ENCODE measurements at regions not wholly inside any gene's neighbourhood (a gene's known extent, or its start where the extent isn't known, plus 50 kb on each side); places are given as distances from the start of the nearest gene placed in this dataset.
"Not testable (repeated sequence)": the region's sequence is repeated elsewhere in the genome, so short reads cannot be mapped to it uniquely, and the experiment has no call there.

- TF ChIP-seq, protein P1, sequence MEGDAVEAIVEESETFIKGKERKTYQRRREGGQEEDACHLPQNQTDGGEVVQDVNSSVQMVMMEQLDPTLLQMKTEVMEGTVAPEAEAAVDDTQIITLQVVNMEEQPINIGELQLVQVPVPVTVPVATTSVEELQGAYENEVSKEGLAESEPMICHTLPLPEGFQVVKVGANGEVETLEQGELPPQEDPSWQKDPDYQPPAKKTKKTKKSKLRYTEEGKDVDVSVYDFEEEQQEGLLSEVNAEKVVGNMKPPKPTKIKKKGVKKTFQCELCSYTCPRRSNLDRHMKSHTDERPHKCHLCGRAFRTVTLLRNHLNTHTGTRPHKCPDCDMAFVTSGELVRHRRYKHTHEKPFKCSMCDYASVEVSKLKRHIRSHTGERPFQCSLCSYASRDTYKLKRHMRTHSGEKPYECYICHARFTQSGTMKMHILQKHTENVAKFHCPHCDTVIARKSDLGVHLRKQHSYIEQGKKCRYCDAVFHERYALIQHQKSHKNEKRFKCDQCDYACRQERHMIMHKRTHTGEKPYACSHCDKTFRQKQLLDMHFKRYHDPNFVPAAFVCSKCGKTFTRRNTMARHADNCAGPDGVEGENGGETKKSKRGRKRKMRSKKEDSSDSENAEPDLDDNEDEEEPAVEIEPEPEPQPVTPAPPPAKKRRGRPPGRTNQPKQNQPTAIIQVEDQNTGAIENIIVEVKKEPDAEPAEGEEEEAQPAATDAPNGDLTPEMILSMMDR (IDR thresholded peaks at IDR 0.05) = not testable (repeated sequence)
- TF ChIP-seq EP300 (IDR thresholded peaks at IDR 0.05; ENCODE audit: low read depth) = not testable (repeated sequence)
These were observed 177.7 kb upstream of the PRSS58 start for GRCh38 chr7:142435606-142436005.
